ENCODE measurements at regions not wholly inside any gene's neighbourhood (a gene's known extent, or its start where the extent isn't known, plus 50 kb on each side); places are given as distances from the start of the nearest gene placed in this dataset.

GRCh38 chr9:91101611-91102168 lies 260.0 kb downstream of the AUH start:
- TF ChIP-seq CTCF (IDR thresholded peaks at IDR 0.05), result no peak
- no peak for TF ChIP-seq EZH2 (IDR thresholded peaks at IDR 0.05; ENCODE audit: borderline replicate concordance, insufficient read depth, low read depth, low read length, poor library complexity, severe bottlenecking)
